Sigmoid colon (tissue), 4 donors: ENCODE measurements at regions not wholly inside any gene's neighbourhood (a gene's known extent, or its start where the extent isn't known, plus 50 kb on each side); places are given as distances from the start of the nearest gene placed in this dataset.

Source experiments
- CTCF ChIP-seq, 4 experiments: fragments of 450-650 bp in 3 of 4; fragments of 200-600 bp in 1 of 4; IDR thresholded peaks; one replicate each; pipeline ENCODE4 v1.5.1; 2016 to 2019; ENCODE audit warnings: antibody characterized with exemption in 4 of 4, mild to moderate bottlenecking in 3 of 4, moderate library complexity in 2 of 4
- POLR2A ChIP-seq, 2 donors: fragments of 450-650 bp; IDR thresholded peaks; one replicate each; pipeline ENCODE4 v1.6.1; 2016; ENCODE audit warnings: antibody characterized with exemption in 2 of 2, mild to moderate bottlenecking in 2 of 2, moderate library complexity in 2 of 2
- POLR2AphosphoS5 ChIP-seq, 4 donors: sonication (generic); formaldehyde crosslinking; IDR thresholded peaks; one replicate each; pipeline ENCODE4 v1.6.1; 2017; ENCODE audit warnings: antibody characterized with exemption in 4 of 4

DNA sequence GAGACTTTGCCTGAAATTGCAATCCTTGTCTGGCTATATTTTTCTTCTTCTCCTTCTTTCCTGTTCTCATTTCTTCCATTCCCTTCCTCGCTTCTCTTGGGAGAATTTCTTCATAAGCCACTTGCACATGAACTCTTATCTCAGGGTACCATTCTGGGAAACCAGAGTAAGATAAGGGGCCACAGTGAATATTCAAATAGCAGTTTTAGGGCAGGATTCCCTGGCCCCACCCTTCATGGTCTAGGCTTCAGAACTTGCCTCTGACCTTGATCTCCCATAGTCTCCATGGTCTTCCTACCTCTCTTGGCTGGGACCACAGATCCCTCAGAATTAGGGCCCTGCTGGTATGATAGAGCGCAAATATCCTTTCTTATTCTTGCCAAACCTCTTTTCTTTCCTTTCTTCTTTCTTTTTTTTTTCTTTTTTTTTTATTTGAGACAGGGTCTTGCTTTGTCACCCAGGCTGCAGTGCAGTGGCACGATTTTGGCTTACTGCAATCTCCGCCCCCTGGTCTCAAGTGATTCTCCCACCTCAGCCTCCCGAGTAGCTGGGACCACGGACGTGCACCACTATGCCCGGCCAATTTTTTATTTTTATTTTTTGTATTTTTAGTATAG lies 123.0 kb upstream of the CITED2 start:
- TF ChIP-seq POLR2A (IDR thresholded peaks at IDR 0.05) (no peak), CTCF (IDR thresholded peaks at IDR 0.05) (no peak), POLR2AphosphoS5 (IDR thresholded peaks at IDR 0.05) (no peak)
